ENCODE measurements at regions not wholly inside any gene's neighbourhood (a gene's known extent, or its start where the extent isn't known, plus 50 kb on each side); places are given as distances from the start of the nearest gene placed in this dataset.

DNA sequence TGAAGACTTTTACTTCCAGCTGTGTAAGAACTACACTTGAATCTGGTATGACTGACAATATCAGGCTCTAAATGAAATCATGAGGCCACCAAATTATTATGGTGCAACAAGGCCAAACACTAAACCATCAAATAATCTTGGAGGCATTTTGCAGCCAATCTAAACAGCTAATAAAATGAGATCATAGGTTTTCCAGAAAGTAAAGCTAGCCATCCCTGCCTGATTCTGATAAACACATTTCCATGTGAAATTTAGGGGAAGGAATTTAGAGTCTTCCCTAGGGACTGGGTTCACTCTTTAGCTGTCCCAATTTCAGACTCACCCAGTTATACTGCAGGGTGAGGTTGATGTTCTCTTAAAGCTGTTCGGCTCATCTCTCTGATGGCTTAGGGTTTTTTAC, 190.3 kb upstream of the TMEM196 start:
- TF ChIP-seq, protein P1, sequence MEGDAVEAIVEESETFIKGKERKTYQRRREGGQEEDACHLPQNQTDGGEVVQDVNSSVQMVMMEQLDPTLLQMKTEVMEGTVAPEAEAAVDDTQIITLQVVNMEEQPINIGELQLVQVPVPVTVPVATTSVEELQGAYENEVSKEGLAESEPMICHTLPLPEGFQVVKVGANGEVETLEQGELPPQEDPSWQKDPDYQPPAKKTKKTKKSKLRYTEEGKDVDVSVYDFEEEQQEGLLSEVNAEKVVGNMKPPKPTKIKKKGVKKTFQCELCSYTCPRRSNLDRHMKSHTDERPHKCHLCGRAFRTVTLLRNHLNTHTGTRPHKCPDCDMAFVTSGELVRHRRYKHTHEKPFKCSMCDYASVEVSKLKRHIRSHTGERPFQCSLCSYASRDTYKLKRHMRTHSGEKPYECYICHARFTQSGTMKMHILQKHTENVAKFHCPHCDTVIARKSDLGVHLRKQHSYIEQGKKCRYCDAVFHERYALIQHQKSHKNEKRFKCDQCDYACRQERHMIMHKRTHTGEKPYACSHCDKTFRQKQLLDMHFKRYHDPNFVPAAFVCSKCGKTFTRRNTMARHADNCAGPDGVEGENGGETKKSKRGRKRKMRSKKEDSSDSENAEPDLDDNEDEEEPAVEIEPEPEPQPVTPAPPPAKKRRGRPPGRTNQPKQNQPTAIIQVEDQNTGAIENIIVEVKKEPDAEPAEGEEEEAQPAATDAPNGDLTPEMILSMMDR (conservative IDR thresholded peaks at IDR 0.05; ENCODE audit: low read depth, low read length): no peak
- no peak for TF ChIP-seq EZH2 (IDR thresholded peaks at IDR 0.05; ENCODE audit: borderline replicate concordance, low read depth, low read length, poor library complexity, severe bottlenecking)
